SK-N-SH (cell line): ENCODE measurements at regions not wholly inside any gene's neighbourhood (a gene's known extent, or its start where the extent isn't known, plus 50 kb on each side); places are given as distances from the start of the nearest gene placed in this dataset.

Experiments
- CTCF ChIA-PET: fragments of 300-600, 350-600 bp; formaldehyde crosslinking; extraction: SDS; loops from one replicate; lab custom pipeline; 2021; lab: Yijun Ruan, JAX
- POLR2A ChIA-PET: fragments of 350-600 bp; sonication (Branson Sonifier 250); formaldehyde crosslinking; extraction: SDS; loops from one replicate; lab custom pipeline; 2020; ENCODE audit warnings: antibody characterized with exemption, inconsistent platforms; lab: Yijun Ruan, JAX
- DNase-seq: peaks from one replicate; pipeline ENCODE4 v3.0.0; 2012
- H2AFZ ChIP-seq: fragments of 200-600 bp; sonication (generic); 2 replicates; pipeline ENCODE4 v1.8.1; 2016; ENCODE audit warnings: antibody characterized with exemption, mild to moderate bottlenecking, low read depth
- H3F3A ChIP-seq: fragments of 200-600 bp; sonication (generic); replicated peaks from 2 replicates; pipeline ENCODE3; 2016; ENCODE audit warnings: antibody characterized with exemption, mild to moderate bottlenecking; ENCODE audit not compliant: insufficient read depth
- H3K27ac ChIP-seq, 2 experiments: fragments of 200-500 bp in 1 of 2; fragments of 200-600 bp in 1 of 2; sonication (Bioruptor generic) in 1 of 2; sonication (generic), shearing (Covaris generic) in 1 of 2; 2 replicates each; pipeline versions ENCODE4 v1.5.1 to v1.6.1; 2014 to 2016; ENCODE audit warnings: low read depth in 2 of 2, inconsistent platforms in 1 of 2, low read length in 1 of 2, mild to moderate bottlenecking in 1 of 2, mixed read lengths in 1 of 2
- H3K27me3 ChIP-seq: fragments of 200-600 bp; sonication (generic), shearing (Covaris generic); 2 replicates; pipeline ENCODE4 v1.6.1; 2016; ENCODE audit warnings: mixed run types; ENCODE audit not compliant: insufficient read depth
- H3K36me3 ChIP-seq, 2 experiments: fragments of 200-500 bp in 1 of 2; fragments of 200-600 bp in 1 of 2; sonication (Bioruptor generic) in 1 of 2; sonication (generic) in 1 of 2; replicated peaks in 1 of 2; 2 replicates each; pipeline versions ENCODE3 to v1.5.1; 2014 to 2016; ENCODE audit warnings: low read length in 1 of 2, mild to moderate bottlenecking in 1 of 2; ENCODE audit not compliant: insufficient read depth in 2 of 2, control insufficient read depth in 1 of 2
- H3K4me1 ChIP-seq, 2 experiments: fragments of 200-500 bp in 1 of 2; fragments of 200-600 bp in 1 of 2; sonication (Bioruptor generic) in 1 of 2; sonication (generic), shearing (Covaris generic) in 1 of 2; 2 replicates each; pipeline versions ENCODE4 v1.5.1 to v1.6.1; 2014 to 2016; ENCODE audit warnings: low read depth in 1 of 2, low read length in 1 of 2, mixed run types in 1 of 2; ENCODE audit not compliant: insufficient read depth in 2 of 2, control insufficient read depth in 1 of 2
- H3K4me2 ChIP-seq: fragments of 200-600 bp; sonication (generic), shearing (Covaris generic); 2 replicates; pipeline ENCODE4 v1.6.1; 2017; ENCODE audit warnings: mixed run types
- H3K4me3 ChIP-seq, 2 experiments: fragments of 200-500 bp in 1 of 2; fragments of 200-600 bp in 1 of 2; sonication (Bioruptor generic) in 1 of 2; sonication (generic), shearing (Covaris generic) in 1 of 2; 2 replicates each; pipeline versions ENCODE4 v1.5.1 to v1.8.1; 2014 to 2016; ENCODE audit warnings: low read depth in 2 of 2, inconsistent platforms in 1 of 2, low read length in 1 of 2, mild to moderate bottlenecking in 1 of 2, mixed read lengths in 1 of 2, moderate library complexity in 1 of 2
- H3K79me2 ChIP-seq: fragments of 200-600 bp; sonication (generic); 2 replicates; pipeline ENCODE4 v1.8.1; 2017; ENCODE audit warnings: mild to moderate bottlenecking; ENCODE audit not compliant: insufficient read depth
- H3K9ac ChIP-seq: fragments of 200-600 bp; sonication (generic); 2 replicates; pipeline ENCODE4 v1.6.1; 2017; ENCODE audit warnings: mixed run types
- H3K9me2 ChIP-seq: fragments of 200-600 bp; sonication (generic); 2 replicates; pipeline ENCODE4 v1.6.1; 2017; ENCODE audit warnings: mixed run types
- H3K9me3 ChIP-seq: fragments of 200-600 bp; sonication (generic); 2 replicates; pipeline ENCODE4 v1.6.1; 2017; ENCODE audit warnings: mixed run types, mild to moderate bottlenecking, moderate library complexity
- H4K20me1 ChIP-seq: fragments of 200-600 bp; sonication (generic); 2 replicates; pipeline ENCODE4 v1.6.1; 2017; ENCODE audit warnings: mild to moderate bottlenecking, mixed run types; ENCODE audit not compliant: insufficient read depth
- CHD2 ChIP-seq: fragments of 150-350 bp; IDR thresholded peaks from 2 replicates; pipeline ENCODE4 v1.6.1; 2018; ENCODE audit warnings: low read length; ENCODE audit not compliant: partially characterized antibody
- CTCF ChIP-seq: fragments of 200-600 bp; sonication (generic); IDR thresholded peaks from 2 replicates; pipeline ENCODE4 v1.6.1; 2017; ENCODE audit warnings: antibody characterized with exemption, mild to moderate bottlenecking, moderate library complexity
- FOXJ3 ChIP-seq: sonication (generic); formaldehyde crosslinking; IDR thresholded peaks from 2 replicates; pipeline ENCODE4 v1.5.1; 2020; ENCODE audit warnings: mild to moderate bottlenecking, missing genetic modification reagents
- JUND ChIP-seq: IDR thresholded peaks from 2 replicates; pipeline ENCODE4 v1.4.0; 2012
- RXRA ChIP-seq: IDR thresholded peaks from 2 replicates; pipeline ENCODE4 v1.4.0; 2012; ENCODE audit warnings: low read depth, mild to moderate bottlenecking, borderline replicate concordance
- SIN3A ChIP-seq: IDR thresholded peaks from 2 replicates; pipeline ENCODE4 v1.6.1; 2012; ENCODE audit warnings: low read depth, mild to moderate bottlenecking, low read length, moderate library complexity, borderline replicate concordance
- SMC3 ChIP-seq: IDR thresholded peaks from 2 replicates; pipeline ENCODE4 v1.6.1; 2012; ENCODE audit warnings: low read depth, low read length, improper control_type of control experiment
- TAF1 ChIP-seq: IDR thresholded peaks from 2 replicates; pipeline ENCODE4 v1.6.1; 2012; ENCODE audit warnings: low read depth, mild to moderate bottlenecking, low read length, moderate library complexity, borderline replicate concordance
- TCF12 ChIP-seq: IDR thresholded peaks from 2 replicates; pipeline ENCODE4 v1.4.0; 2012
- ZBTB33 ChIP-seq: IDR thresholded peaks from 2 replicates; pipeline ENCODE4 v1.4.0; 2012; ENCODE audit warnings: low read depth, borderline replicate concordance
- WGBS: methylation state at CpG from one replicate; pipeline ENCODE4 v1.1.6; 2017; ENCODE audit warnings: low lambda C conversion rate; 5-methylcytosine and 5-hydroxymethylcytosine counted together
- TF ChIP-seq, protein P1 (sequence below): IDR thresholded peaks from 2 replicates; pipeline ENCODE4 v1.4.0; 2012; ENCODE audit warnings: low read depth, borderline replicate concordance

DNA sequence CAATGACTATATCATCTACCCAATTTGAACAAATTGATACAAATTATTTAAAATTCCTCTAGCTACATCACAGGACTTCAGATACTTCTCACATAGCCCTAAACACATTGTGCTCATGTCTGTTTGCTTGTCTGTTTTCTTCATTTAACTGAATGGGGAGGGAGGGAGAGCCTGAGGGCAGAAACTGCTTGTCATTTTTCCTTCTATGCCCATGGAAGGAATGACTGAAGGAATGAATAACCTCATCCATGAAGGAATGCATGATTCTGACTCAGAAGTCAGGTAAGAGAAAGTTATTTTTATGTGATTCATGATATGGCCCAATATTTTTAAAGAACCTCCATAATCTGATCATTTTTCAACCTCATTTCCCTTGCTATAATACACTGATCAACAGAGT is 418.0 kb upstream of the PITX2 start:
- no peak overlapping the region for H2AFZ ChIP-seq
- H3K9ac ChIP-seq: no peak overlapping the region
- TF ChIP-seq RXRA (no peak), FOXJ3 (CRISPR knock-in tag) (no peak), SMC3 (no peak), TAF1 (no peak), TCF12 (no peak), CTCF (no peak), ZBTB33 (no peak), JUND (no peak), CHD2 (no peak)
- TF ChIP-seq, all 33 proteins: peak for 0
- H3K4me2 ChIP-seq: no peak overlapping the region
- H3K79me2 ChIP-seq: no peaks in the 10 kb centered on the region
- H3K4me3 ChIP-seq: no peak overlapping the region
- H3K4me1 ChIP-seq: no peaks in the 10 kb centered on the region
- H3F3A ChIP-seq: no peaks in the 10 kb centered on the region
- H3K27ac ChIP-seq: no peak overlapping the region
- DNase-seq: no peak
- no peaks in the 10 kb centered on the region for H3K36me3 ChIP-seq
- POLR2A ChIA-PET: no interaction called here
- no peaks in the 10 kb centered on the region for H4K20me1 ChIP-seq
- H3K9me3 ChIP-seq: no peaks in the 10 kb centered on the region
- no peaks in the 10 kb centered on the region for H3K9me2 ChIP-seq
- CTCF ChIA-PET: no interaction called here
- H3K27me3 ChIP-seq: no peaks in the 10 kb centered on the region

DNA sequence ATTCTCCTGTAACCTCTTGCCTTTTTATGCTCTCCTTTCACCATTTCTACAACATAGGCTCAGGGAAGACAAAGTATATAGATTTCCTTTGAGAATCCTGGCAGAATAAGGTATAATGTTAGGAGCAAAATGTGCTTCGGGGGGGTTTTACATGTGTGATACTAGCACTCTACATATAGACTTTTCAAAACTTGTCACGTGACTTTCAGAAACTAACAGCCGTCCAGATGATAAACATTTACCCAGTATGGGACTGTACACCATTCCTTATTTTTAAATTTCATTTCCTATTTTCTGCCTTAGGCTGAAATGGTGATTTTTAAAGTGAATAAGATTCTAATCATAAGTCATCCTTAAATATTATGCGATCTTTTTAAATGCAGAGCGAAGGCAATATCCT is 420.4 kb upstream of the PITX2 start:
- H3K36me3 ChIP-seq: no peaks in the 10 kb centered on the region
- no peak overlapping the region for H3K4me2 ChIP-seq
- H3K79me2 ChIP-seq: no peaks in the 10 kb centered on the region
- DNase-seq: no peak
- CTCF ChIA-PET: no interaction called here
- no peaks in the 10 kb centered on the region; the same call in 1 of the 2 replicates for H3K27me3 ChIP-seq
- TF ChIP-seq FOXJ3 (CRISPR knock-in tag): no peak
- TF ChIP-seq TCF12: no peak
- TF ChIP-seq SIN3A: no peak
- TF ChIP-seq TAF1: no peak
- TF ChIP-seq RXRA: no peak
- TF ChIP-seq, protein P1, sequence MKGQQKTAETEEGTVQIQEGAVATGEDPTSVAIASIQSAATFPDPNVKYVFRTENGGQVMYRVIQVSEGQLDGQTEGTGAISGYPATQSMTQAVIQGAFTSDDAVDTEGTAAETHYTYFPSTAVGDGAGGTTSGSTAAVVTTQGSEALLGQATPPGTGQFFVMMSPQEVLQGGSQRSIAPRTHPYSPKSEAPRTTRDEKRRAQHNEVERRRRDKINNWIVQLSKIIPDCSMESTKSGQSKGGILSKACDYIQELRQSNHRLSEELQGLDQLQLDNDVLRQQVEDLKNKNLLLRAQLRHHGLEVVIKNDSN: no peak
- TF ChIP-seq, all 33 proteins: peak for 0
- no peak overlapping the region for H2AFZ ChIP-seq
- H3K9ac ChIP-seq: no peak overlapping the region
- no peaks in the 10 kb centered on the region for H3F3A ChIP-seq
- H3K9me3 ChIP-seq: no peaks in the 10 kb centered on the region
- no peaks in the 10 kb centered on the region for H3K4me1 ChIP-seq
- 13% methylated on average over 5 of the region's 5 CpGs for WGBS
- H3K27ac ChIP-seq: no peak overlapping the region
- POLR2A ChIA-PET: no interaction called here
- H3K4me3 ChIP-seq: no peak overlapping the region
- no peaks in the 10 kb centered on the region for H4K20me1 ChIP-seq
- no peaks in the 10 kb centered on the region for H3K9me2 ChIP-seq
